ENCODE measurements at regions not wholly inside any gene's neighbourhood (a gene's known extent, or its start where the extent isn't known, plus 50 kb on each side); places are given as distances from the start of the nearest gene placed in this dataset.

GRCh38 chr7:28336806-28337205 is 75.5 kb upstream of the CREB5 start:
- TF ChIP-seq CTCF (IDR thresholded peaks at IDR 0.05) (no peak), POLR2AphosphoS5 (IDR thresholded peaks at IDR 0.05) (no peak), POLR2A (IDR thresholded peaks at IDR 0.05) (no peak)
- Histone ChIP-seq H3K4me1 (no peaks in the 10 kb centered on the region), H3K27ac (no peak overlapping the region), H3K4me3 (no peak overlapping the region), H3K9me3 (no peaks in the 10 kb centered on the region), H3K27me3 (no peaks in the 10 kb centered on the region), H3K36me3 (no peaks in the 10 kb centered on the region)
- intact Hi-C loops (cut with DNase I; ENCODE audit: low total_unique reads), result no loop called here
- no peak for DNase-seq (ENCODE audit: low spot score in 2 of 2)

- no peak overlapping the region for H3K4me3 ChIP-seq
- H3K9me3 ChIP-seq, result no peaks in the 10 kb centered on the region
- TF ChIP-seq POLR2AphosphoS5 (IDR thresholded peaks at IDR 0.05) (no peak), CTCF (IDR thresholded peaks at IDR 0.05) (no peak), POLR2A (IDR thresholded peaks at IDR 0.05) (no peak)
- no peak for DNase-seq (ENCODE audit: low spot score in 2 of 2)
- no peaks in the 10 kb centered on the region for H3K36me3 ChIP-seq
- no peaks in the 10 kb centered on the region for H3K4me1 ChIP-seq
- intact Hi-C loops (cut with DNase I; ENCODE audit: low total_unique reads), result no loop called here
- no peaks in the 10 kb centered on the region for H3K27me3 ChIP-seq
- no peak overlapping the region for H3K27ac ChIP-seq
These were observed 74.3 kb upstream of the CREB5 start for GRCh38 chr7:28338041-28338440.

GRCh38 chr7:28343462-28343861 is 68.9 kb upstream of the CREB5 start:
- no peaks in the 10 kb centered on the region for H3K4me1 ChIP-seq
- no peaks in the 10 kb centered on the region for H3K27me3 ChIP-seq
- H3K4me3 ChIP-seq, result no peak overlapping the region
- no peak for DNase-seq (ENCODE audit: low spot score in 2 of 2)
- H3K9me3 ChIP-seq, result no peaks in the 10 kb centered on the region
- intact Hi-C loops (cut with DNase I; ENCODE audit: low total_unique reads), result no loop called here
- no peak overlapping the region for H3K27ac ChIP-seq
- H3K36me3 ChIP-seq, result no peaks in the 10 kb centered on the region
- TF ChIP-seq CTCF (IDR thresholded peaks at IDR 0.05) (no peak), POLR2A (IDR thresholded peaks at IDR 0.05) (no peak), POLR2AphosphoS5 (IDR thresholded peaks at IDR 0.05) (no peak)

DNA sequence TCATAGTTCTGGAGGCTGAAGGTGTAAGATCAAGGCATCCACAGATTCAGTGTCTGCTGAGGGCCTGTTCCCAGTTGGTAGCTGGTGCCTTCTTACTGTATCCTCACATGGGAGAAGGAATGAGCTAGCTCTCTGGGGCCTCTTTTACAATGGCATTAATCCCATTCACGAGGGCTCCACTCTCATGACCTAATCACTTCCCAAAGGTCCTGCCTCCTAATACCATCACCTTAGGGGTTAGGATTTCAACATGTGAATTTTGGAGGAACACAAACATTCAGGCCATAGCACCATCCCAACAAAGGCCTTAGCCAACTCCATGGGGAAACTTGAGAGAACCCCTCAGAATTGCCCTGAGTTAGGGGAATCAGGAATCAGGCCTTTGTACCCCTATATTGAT is 66.1 kb upstream of the CREB5 start:
- H3K4me1 ChIP-seq, result no peaks in the 10 kb centered on the region
- no peaks in the 10 kb centered on the region for H3K9me3 ChIP-seq
- H3K27ac ChIP-seq, result peak overlapping the region in 1 of 2 donors; percentile 21
- TF ChIP-seq POLR2AphosphoS5 (IDR thresholded peaks at IDR 0.05), result no peak
- no peak for TF ChIP-seq CTCF (IDR thresholded peaks at IDR 0.05)
- TF ChIP-seq POLR2A (IDR thresholded peaks at IDR 0.05), result no peak
- H3K36me3 ChIP-seq, result no peaks in the 10 kb centered on the region
- no peaks in the 10 kb centered on the region for H3K27me3 ChIP-seq
- no peak overlapping the region for H3K4me3 ChIP-seq
- no peak for DNase-seq (ENCODE audit: low spot score in 2 of 2)
- intact Hi-C loops (cut with DNase I; ENCODE audit: low total_unique reads), result no loop called here

DNA sequence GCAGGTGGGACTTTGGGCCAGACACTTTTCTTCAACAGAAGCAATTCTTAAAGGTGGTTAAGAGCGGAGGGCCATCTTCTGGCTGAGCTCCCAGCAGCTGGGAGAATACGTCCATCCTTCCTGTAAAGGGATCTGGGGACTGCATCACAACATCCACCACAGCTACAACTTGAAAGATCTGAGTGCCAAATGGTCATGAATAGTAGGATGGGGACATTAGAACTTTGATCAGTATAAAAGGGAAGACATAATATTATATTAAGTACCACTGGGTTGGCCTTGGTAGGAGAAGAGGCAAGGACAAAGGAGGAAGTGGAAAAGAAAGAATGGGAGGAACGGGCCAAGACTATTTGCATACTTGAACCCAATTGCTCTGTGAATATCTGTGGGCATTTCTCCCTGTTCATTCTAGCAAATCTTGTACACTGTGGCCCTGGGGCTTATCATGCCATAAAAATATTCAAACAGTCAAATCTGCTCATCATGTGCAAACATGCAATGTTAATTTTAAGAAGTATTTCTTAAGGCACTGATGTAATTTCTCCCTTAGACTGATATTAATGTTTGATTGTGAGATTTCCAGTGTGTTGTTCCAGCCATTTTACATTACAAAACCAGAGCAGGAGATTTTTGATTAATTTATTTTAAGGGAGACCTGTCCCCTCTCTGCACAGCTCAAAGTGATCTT is 65.5 kb upstream of the CREB5 start:
- H3K4me1 ChIP-seq, result no peaks in the 10 kb centered on the region
- H3K27ac ChIP-seq, result peak overlapping the region in 1 of 2 donors; percentile 10
- H3K27me3 ChIP-seq, result no peaks in the 10 kb centered on the region
- intact Hi-C loops (cut with DNase I; ENCODE audit: low total_unique reads), result no loop called here
- TF ChIP-seq CTCF (IDR thresholded peaks at IDR 0.05) (no peak), POLR2AphosphoS5 (IDR thresholded peaks at IDR 0.05) (no peak), POLR2A (IDR thresholded peaks at IDR 0.05) (no peak)
- no peaks in the 10 kb centered on the region for H3K9me3 ChIP-seq
- no peak for DNase-seq (ENCODE audit: low spot score in 2 of 2)
- no peak overlapping the region for H3K4me3 ChIP-seq
- no peaks in the 10 kb centered on the region for H3K36me3 ChIP-seq
